Neural cell (in vitro differentiated cells): ENCODE measurements at regions not wholly inside any gene's neighbourhood (a gene's known extent, or its start where the extent isn't known, plus 50 kb on each side); places are given as distances from the start of the nearest gene placed in this dataset.

Source experiments
- EZH2 ChIP-seq: fragments of 200-600, 300-800 bp; shearing (Covaris generic), sonication (generic); IDR thresholded peaks from 2 replicates; pipeline ENCODE4 v1.6.1; 2014; ENCODE audit warnings: antibody characterized with exemption, low read length, borderline replicate concordance, mild to moderate bottlenecking; ENCODE audit not compliant: insufficient read depth, poor library complexity, severe bottlenecking
- RAD21 ChIP-seq: fragments of 450-650 bp; conservative IDR thresholded peaks from 2 replicates; pipeline ENCODE4 v1.6.1; 2014; ENCODE audit warnings: antibody characterized with exemption, mild to moderate bottlenecking, moderate library complexity
- TAF1 ChIP-seq: IDR thresholded peaks from 2 replicates; pipeline ENCODE4 v1.6.1; 2012; ENCODE audit warnings: low read depth
- TF ChIP-seq, protein P1 (sequence below): fragments of 450-650 bp; IDR thresholded peaks from 2 replicates; pipeline ENCODE4 v1.5.1; 2014; ENCODE audit warnings: antibody characterized with exemption, mild to moderate bottlenecking, moderate library complexity; ENCODE audit not compliant: poor library complexity, severe bottlenecking
- TF ChIP-seq, protein P2 (sequence below): IDR thresholded peaks from 2 replicates; pipeline ENCODE4 v1.6.1; 2012; ENCODE audit warnings: borderline replicate concordance

DNA sequence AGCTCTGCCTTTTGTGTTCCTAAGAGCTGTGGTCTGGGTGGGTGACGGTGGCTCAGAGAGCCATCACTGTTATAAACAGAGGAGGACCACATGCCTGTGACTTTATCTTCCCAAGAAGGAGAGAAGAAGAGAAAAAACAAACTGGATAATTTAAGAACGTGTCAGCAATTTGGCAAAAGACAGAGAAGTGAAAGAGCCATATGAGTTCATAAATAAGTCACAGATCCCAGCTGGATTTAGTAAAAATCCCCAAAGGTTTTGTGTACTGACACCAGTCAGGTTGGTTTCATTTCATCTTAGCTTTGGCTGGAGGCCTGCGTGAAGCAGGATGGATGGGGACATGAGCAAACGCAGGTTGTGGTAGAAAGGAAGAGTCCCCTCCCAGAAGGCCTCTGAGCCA is 120.7 kb downstream of the CXCL12 start:
- TF ChIP-seq, protein P1, sequence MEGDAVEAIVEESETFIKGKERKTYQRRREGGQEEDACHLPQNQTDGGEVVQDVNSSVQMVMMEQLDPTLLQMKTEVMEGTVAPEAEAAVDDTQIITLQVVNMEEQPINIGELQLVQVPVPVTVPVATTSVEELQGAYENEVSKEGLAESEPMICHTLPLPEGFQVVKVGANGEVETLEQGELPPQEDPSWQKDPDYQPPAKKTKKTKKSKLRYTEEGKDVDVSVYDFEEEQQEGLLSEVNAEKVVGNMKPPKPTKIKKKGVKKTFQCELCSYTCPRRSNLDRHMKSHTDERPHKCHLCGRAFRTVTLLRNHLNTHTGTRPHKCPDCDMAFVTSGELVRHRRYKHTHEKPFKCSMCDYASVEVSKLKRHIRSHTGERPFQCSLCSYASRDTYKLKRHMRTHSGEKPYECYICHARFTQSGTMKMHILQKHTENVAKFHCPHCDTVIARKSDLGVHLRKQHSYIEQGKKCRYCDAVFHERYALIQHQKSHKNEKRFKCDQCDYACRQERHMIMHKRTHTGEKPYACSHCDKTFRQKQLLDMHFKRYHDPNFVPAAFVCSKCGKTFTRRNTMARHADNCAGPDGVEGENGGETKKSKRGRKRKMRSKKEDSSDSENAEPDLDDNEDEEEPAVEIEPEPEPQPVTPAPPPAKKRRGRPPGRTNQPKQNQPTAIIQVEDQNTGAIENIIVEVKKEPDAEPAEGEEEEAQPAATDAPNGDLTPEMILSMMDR, result no peak
- TF ChIP-seq EZH2 (no peak), TAF1 (no peak), RAD21 (no peak)
- TF ChIP-seq, protein P2, sequence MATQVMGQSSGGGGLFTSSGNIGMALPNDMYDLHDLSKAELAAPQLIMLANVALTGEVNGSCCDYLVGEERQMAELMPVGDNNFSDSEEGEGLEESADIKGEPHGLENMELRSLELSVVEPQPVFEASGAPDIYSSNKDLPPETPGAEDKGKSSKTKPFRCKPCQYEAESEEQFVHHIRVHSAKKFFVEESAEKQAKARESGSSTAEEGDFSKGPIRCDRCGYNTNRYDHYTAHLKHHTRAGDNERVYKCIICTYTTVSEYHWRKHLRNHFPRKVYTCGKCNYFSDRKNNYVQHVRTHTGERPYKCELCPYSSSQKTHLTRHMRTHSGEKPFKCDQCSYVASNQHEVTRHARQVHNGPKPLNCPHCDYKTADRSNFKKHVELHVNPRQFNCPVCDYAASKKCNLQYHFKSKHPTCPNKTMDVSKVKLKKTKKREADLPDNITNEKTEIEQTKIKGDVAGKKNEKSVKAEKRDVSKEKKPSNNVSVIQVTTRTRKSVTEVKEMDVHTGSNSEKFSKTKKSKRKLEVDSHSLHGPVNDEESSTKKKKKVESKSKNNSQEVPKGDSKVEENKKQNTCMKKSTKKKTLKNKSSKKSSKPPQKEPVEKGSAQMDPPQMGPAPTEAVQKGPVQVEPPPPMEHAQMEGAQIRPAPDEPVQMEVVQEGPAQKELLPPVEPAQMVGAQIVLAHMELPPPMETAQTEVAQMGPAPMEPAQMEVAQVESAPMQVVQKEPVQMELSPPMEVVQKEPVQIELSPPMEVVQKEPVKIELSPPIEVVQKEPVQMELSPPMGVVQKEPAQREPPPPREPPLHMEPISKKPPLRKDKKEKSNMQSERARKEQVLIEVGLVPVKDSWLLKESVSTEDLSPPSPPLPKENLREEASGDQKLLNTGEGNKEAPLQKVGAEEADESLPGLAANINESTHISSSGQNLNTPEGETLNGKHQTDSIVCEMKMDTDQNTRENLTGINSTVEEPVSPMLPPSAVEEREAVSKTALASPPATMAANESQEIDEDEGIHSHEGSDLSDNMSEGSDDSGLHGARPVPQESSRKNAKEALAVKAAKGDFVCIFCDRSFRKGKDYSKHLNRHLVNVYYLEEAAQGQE, result no peak
